T47D (cell line): ENCODE measurements at regions not wholly inside any gene's neighbourhood (a gene's known extent, or its start where the extent isn't known, plus 50 kb on each side); places are given as distances from the start of the nearest gene placed in this dataset.

Source experiments
- DNase-seq, 2 experiments: peaks; one replicate each; pipeline versions ENCODE4 v3.0.0 to v3.0.0-alpha.2; 2011 to 2012; ENCODE audit warnings: low read depth in 1 of 2, low spot score in 1 of 2
- JUND ChIP-seq: IDR thresholded peaks from 2 replicates; pipeline ENCODE4 v1.6.1; 2012; ENCODE audit warnings: low read depth
- in situ Hi-C: cut with HindIII; loops from 2 replicates; pipeline ENCODE4 v1.10.0; 2016; ENCODE audit warnings: low sequenced_read_pairs, low pct_unique_long_range_greater_than_20kb

GRCh38 chr4:133839326-133839725 is 362.3 kb downstream of the PABPC4L start:
- in situ Hi-C loops, result no loop called here
- DNase-seq, result peak in 1 of 2 experiments; percentile 36
- TF ChIP-seq JUND, result no peak

- DNase-seq, result no peak
- no peak for TF ChIP-seq JUND
- in situ Hi-C loops, result no loop called here
These were observed 378.4 kb downstream of the PABPC4L start for GRCh38 chr4:133823177-133823576.

GRCh38 chr4:133812954-133813353 is 388.6 kb downstream of the PABPC4L start:
- no peak for TF ChIP-seq JUND
- in situ Hi-C loops, result no loop called here
- no peak for DNase-seq

GRCh38 chr4:133812236-133812635 is 389.4 kb downstream of the PABPC4L start:
- no peak for DNase-seq
- TF ChIP-seq JUND, result no peak
- in situ Hi-C loops, result no loop called here

GRCh38 chr4:133808151-133808550 is 393.4 kb downstream of the PABPC4L start:
- no peak for TF ChIP-seq JUND
- no peak for DNase-seq
- in situ Hi-C loops, result no loop called here

- no peak for DNase-seq
- TF ChIP-seq JUND, result no peak
- in situ Hi-C loops, result no loop called here
These were observed 398.2 kb downstream of the PABPC4L start for GRCh38 chr4:133803341-133803740.

- no peak for TF ChIP-seq JUND
- in situ Hi-C loops, result no loop called here
These were observed 399.0 kb downstream of the PABPC4L start for GRCh38 chr4:133802359-133803140.

GRCh38 chr4:133801883-133802282 is 399.7 kb downstream of the PABPC4L start:
- in situ Hi-C loops, result no loop called here
- DNase-seq, result no peak
- no peak for TF ChIP-seq JUND

More at GRCh38 chr4:133802359-133803140, 399.0 kb downstream of the PABPC4L start:
- DNase-seq, result no peak

GRCh38 chr4:133800966-133801365 is 400.6 kb downstream of the PABPC4L start:
- no peak for TF ChIP-seq JUND
- no peak for DNase-seq
- in situ Hi-C loops, result no loop called here

- in situ Hi-C loops, result no loop called here
- no peak for DNase-seq
These were observed 401.8 kb downstream of the PABPC4L start for GRCh38 chr4:133799717-133800315.

GRCh38 chr4:133777661-133778060 is 423.9 kb downstream of the PABPC4L start:
- DNase-seq, result no peak
- in situ Hi-C loops, result no loop called here
- TF ChIP-seq JUND, result no peak

More at GRCh38 chr4:133799717-133800315, 401.8 kb downstream of the PABPC4L start:
- TF ChIP-seq JUND, result no peak

GRCh38 chr4:133776961-133777360 is 424.6 kb downstream of the PABPC4L start:
- in situ Hi-C loops, result no loop called here
- TF ChIP-seq JUND, result no peak
- no peak for DNase-seq

GRCh38 chr4:133776503-133776902 is 425.1 kb downstream of the PABPC4L start:
- DNase-seq, result no peak
- no peak for TF ChIP-seq JUND
- in situ Hi-C loops, result no loop called here
